Esophagus muscularis mucosa (tissue), 4 donors: ENCODE measurements at regions not wholly inside any gene's neighbourhood (a gene's known extent, or its start where the extent isn't known, plus 50 kb on each side); places are given as distances from the start of the nearest gene placed in this dataset.

Experiments used
- DNase-seq: peaks from one replicate; pipeline ENCODE4 v3.0.0-alpha.2; 2017; ENCODE audit errors: extremely low spot score
- H3K27ac ChIP-seq, 4 donors: fragments of 200-600 bp; sonication (generic); replicated peaks in 1 of 4; 1 replicate in 3 of 4; 2 replicates in 1 of 4; pipeline ENCODE4 v1.5.1; 2016 to 2019; ENCODE audit warnings: mild to moderate bottlenecking in 1 of 4
- H3K27me3 ChIP-seq, 4 donors: fragments of 200-600 bp; sonication (generic); one replicate each; pipeline versions ENCODE4 v1.5.1 to v1.6.0; 2016 to 2019
- H3K36me3 ChIP-seq, 4 donors: fragments of 200-600 bp; sonication (generic); one replicate each; pipeline ENCODE4 v1.5.1; 2016 to 2019
- H3K4me1 ChIP-seq, 4 donors: fragments of 200-600 bp; sonication (generic); one replicate each; pipeline ENCODE4 v1.5.1; 2016 to 2019
- H3K4me3 ChIP-seq, 4 donors: fragments of 200-600 bp; sonication (generic); 1 replicate in 2 of 4; 2 replicates in 2 of 4; pipeline ENCODE4 v1.5.1; 2016 to 2019; ENCODE audit warnings: mild to moderate bottlenecking in 4 of 4, moderate library complexity in 1 of 4
- H3K9me3 ChIP-seq, 4 donors: fragments of 200-600 bp; sonication (generic); 1 replicate in 3 of 4; 2 replicates in 1 of 4; pipeline ENCODE4 v1.5.1; 2016 to 2019
- CTCF ChIP-seq, 3 experiments: fragments of 200-600 bp in 2 of 3; fragments of 450-650 bp in 1 of 3; sonication (generic) in 2 of 3; IDR thresholded peaks; one replicate each; pipeline ENCODE4 v1.5.1; 2017 to 2019; ENCODE audit warnings: antibody characterized with exemption in 3 of 3, mild to moderate bottlenecking in 2 of 3, moderate library complexity in 1 of 3
- EP300 ChIP-seq: sonication (generic); formaldehyde crosslinking; IDR thresholded peaks from one replicate; pipeline ENCODE4 v1.6.1; 2017; ENCODE audit warnings: antibody characterized with exemption
- POLR2A ChIP-seq: fragments of 450-650 bp; IDR thresholded peaks from one replicate; pipeline ENCODE4 v1.6.1; 2017; ENCODE audit warnings: antibody characterized with exemption, moderate library complexity, mild to moderate bottlenecking, low read depth
- POLR2AphosphoS5 ChIP-seq, 2 donors: sonication (generic); formaldehyde crosslinking; IDR thresholded peaks; one replicate each; pipeline ENCODE4 v1.6.1; 2017; ENCODE audit warnings: antibody characterized with exemption in 2 of 2
- WGBS: methylation state at CpG from one replicate; pipeline ENCODE4 v1.1.5; 2018; 5-methylcytosine and 5-hydroxymethylcytosine counted together
- intact Hi-C: fragments of 100-400 bp; cut with DNase I; formaldehyde crosslinking; loops from one replicate; pipeline ENCODE4 v1.15.1; 2023

GRCh38 chr2:176747506-176747905 is 465.1 kb upstream of the HNRNPA3 start:
- TF ChIP-seq POLR2A (no peak), CTCF (IDR thresholded peaks at IDR 0.05) (no peak), EP300 (no peak), POLR2AphosphoS5 (IDR thresholded peaks at IDR 0.05) (no peak)
- DNase-seq: no peak
- Histone ChIP-seq H3K9me3 (no peaks in the 10 kb centered on the region), H3K36me3 (no peaks in the 10 kb centered on the region), H3K4me1 (peaks cover 0 to 22% (median 10%) of the 10 kb centered on the region in 4 donors), H3K27me3 (no peaks in the 10 kb centered on the region), H3K27ac (no peak overlapping the region), H3K4me3 (no peak overlapping the region)
- intact Hi-C loops: no loop called here
- 46% methylated on average over 4 of the region's 4 CpGs for WGBS

GRCh38 chr2:176747928-176748327 is 464.7 kb upstream of the HNRNPA3 start:
- Histone ChIP-seq H3K27ac (no peak overlapping the region), H3K4me3 (no peak overlapping the region), H3K9me3 (no peaks in the 10 kb centered on the region), H3K27me3 (no peaks in the 10 kb centered on the region), H3K36me3 (no peaks in the 10 kb centered on the region), H3K4me1 (peaks cover 0 to 23% (median 10%) of the 10 kb centered on the region in 4 donors)
- TF ChIP-seq EP300: no peak
- TF ChIP-seq CTCF (IDR thresholded peaks at IDR 0.05): no peak
- no peak for TF ChIP-seq POLR2A
- TF ChIP-seq POLR2AphosphoS5 (IDR thresholded peaks at IDR 0.05): no peak
- intact Hi-C loops: no loop called here
- no peak for DNase-seq
- WGBS: 52% methylated on average over 4 of the region's 4 CpGs

DNA sequence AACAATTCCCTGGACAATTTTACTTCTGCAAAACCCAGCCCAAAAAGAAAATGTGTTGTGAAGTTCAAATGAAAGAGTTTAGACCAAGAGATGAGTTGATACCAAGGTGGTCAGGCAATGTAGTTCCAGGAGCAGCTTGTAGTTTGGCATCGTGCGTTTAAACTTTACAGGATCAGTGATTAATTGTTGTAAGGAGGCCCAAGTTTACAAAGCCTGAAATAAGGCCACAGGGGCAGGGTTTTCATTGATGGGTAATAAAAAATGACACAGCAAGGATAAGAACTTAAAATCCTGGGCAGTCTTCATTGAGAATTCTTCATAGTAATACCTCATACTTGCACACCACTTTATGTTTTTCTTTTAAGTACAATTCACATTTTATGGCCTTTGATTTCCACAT is 463.9 kb upstream of the HNRNPA3 start:
- Histone ChIP-seq H3K4me1 (peaks cover 0 to 28% (median 12%) of the 10 kb centered on the region in 4 donors), H3K27ac (no peak overlapping the region), H3K27me3 (no peaks in the 10 kb centered on the region), H3K4me3 (no peak overlapping the region), H3K36me3 (no peaks in the 10 kb centered on the region), H3K9me3 (no peaks in the 10 kb centered on the region)
- no peak for DNase-seq
- TF ChIP-seq POLR2AphosphoS5 (IDR thresholded peaks at IDR 0.05) (no peak), POLR2A (no peak), CTCF (IDR thresholded peaks at IDR 0.05) (no peak), EP300 (no peak)
- 47% methylated on average over 2 of the region's 2 CpGs for WGBS
- intact Hi-C loops: no loop called here

- no peak for DNase-seq
- 84% methylated on average over 6 of the region's 6 CpGs for WGBS
- H3K4me3 ChIP-seq: no peak overlapping the region
- TF ChIP-seq POLR2AphosphoS5 (IDR thresholded peaks at IDR 0.05) (no peak), POLR2A (no peak), EP300 (no peak), CTCF (IDR thresholded peaks at IDR 0.05) (no peak)
- H3K9me3 ChIP-seq: no peaks in the 10 kb centered on the region
- H3K27ac ChIP-seq: no peak overlapping the region
- intact Hi-C loops: no loop called here
- H3K27me3 ChIP-seq: no peaks in the 10 kb centered on the region
- H3K36me3 ChIP-seq: no peaks in the 10 kb centered on the region
- peaks cover 0 to 23% (median 13%) of the 10 kb centered on the region in 4 donors for H3K4me1 ChIP-seq
These were observed 461.0 kb upstream of the HNRNPA3 start for GRCh38 chr2:176751314-176752227.
